ENCODE measurements at regions not wholly inside any gene's neighbourhood (a gene's known extent, or its start where the extent isn't known, plus 50 kb on each side); places are given as distances from the start of the nearest gene placed in this dataset.

DNA sequence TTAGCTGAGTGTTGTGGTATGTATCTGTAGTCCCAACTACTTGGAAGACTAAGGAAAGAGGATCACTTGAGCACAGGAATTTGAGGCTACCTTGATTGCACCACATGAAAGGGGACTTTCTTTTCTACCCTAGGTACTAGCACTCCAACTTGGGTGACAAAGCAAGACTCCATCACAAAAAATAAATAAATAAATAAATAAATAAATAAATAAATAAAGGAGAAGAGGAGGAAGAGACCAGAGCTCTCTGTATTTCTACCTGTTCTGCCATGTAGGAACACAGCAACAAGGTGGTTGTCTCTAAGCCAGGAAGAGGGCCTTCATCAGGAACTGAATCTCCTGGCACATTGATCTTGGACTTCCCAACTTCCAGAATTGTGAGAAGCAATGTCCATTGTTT lies 118.6 kb downstream of the HMHB1 start:
- no peak overlapping the region for H3K27ac ChIP-seq
- no peaks in the 10 kb centered on the region for H3K27me3 ChIP-seq
- no peak for DNase-seq (ENCODE audit: low spot score)
- H3K36me3 ChIP-seq, result no peaks in the 10 kb centered on the region
- H3K4me3 ChIP-seq, result no peak overlapping the region
- TF ChIP-seq CTCF (IDR thresholded peaks at IDR 0.05), result no peak
- H3K4me1 ChIP-seq, result no peaks in the 10 kb centered on the region
- peaks cover 5 to 17% of the 10 kb centered on the region in 2 donors for H3K9me3 ChIP-seq

- no peaks in the 10 kb centered on the region for H3K4me1 ChIP-seq
- peaks cover 5 to 24% of the 10 kb centered on the region in 2 donors for H3K9me3 ChIP-seq
- H3K27ac ChIP-seq, result peak overlapping the region in 1 of 2 donors; percentile 8
- no peaks in the 10 kb centered on the region for H3K36me3 ChIP-seq
- TF ChIP-seq CTCF (IDR thresholded peaks at IDR 0.05), result no peak
- H3K27me3 ChIP-seq, result no peaks in the 10 kb centered on the region
- DNase-seq (ENCODE audit: low spot score), result no peak
- no peak overlapping the region for H3K4me3 ChIP-seq
Measured at GRCh38 chr5:143931476-143931875, 119.5 kb downstream of the HMHB1 start.

- no peaks in the 10 kb centered on the region for H3K27me3 ChIP-seq
- H3K9me3 ChIP-seq, result peaks cover 5 to 24% of the 10 kb centered on the region in 2 donors
- H3K27ac ChIP-seq, result peak overlapping the region in 1 of 2 donors; percentile 8
- no peaks in the 10 kb centered on the region for H3K4me1 ChIP-seq
- no peak for TF ChIP-seq CTCF (IDR thresholded peaks at IDR 0.05)
- no peaks in the 10 kb centered on the region for H3K36me3 ChIP-seq
- DNase-seq (ENCODE audit: low spot score), result no peak
- no peak overlapping the region for H3K4me3 ChIP-seq
Measured at GRCh38 chr5:143931986-143932385, 120.0 kb downstream of the HMHB1 start.

DNA sequence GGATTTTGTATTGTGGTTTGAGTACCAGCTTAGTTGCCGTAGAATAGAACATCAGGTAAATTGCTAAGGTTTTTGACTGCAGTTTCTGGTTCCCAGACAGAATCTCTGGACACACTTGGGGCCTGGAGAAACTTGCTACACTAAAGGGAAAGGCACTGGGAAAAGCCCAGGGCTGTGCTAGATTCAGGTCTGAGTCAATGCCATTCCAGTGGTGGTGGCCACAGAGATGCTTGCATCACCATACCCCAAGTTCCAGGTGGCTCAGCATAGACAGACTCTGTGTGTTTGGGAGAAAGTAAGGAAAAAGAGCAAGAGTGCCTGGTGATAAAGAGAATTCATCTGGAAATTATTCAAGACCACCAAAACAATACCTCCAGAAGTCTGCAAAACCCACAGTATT lies 120.6 kb downstream of the HMHB1 start:
- Histone ChIP-seq H3K27me3 (no peaks in the 10 kb centered on the region), H3K4me1 (no peaks in the 10 kb centered on the region), H3K27ac (no peak overlapping the region), H3K4me3 (no peak overlapping the region), H3K9me3 (peaks cover 5 to 24% of the 10 kb centered on the region in 2 donors), H3K36me3 (no peaks in the 10 kb centered on the region)
- TF ChIP-seq CTCF (IDR thresholded peaks at IDR 0.05), result no peak
- DNase-seq (ENCODE audit: low spot score), result no peak

GRCh38 chr5:143933451-143933850 lies 121.5 kb downstream of the HMHB1 start:
- Histone ChIP-seq H3K4me3 (no peak overlapping the region), H3K4me1 (no peaks in the 10 kb centered on the region), H3K36me3 (no peaks in the 10 kb centered on the region), H3K27me3 (no peaks in the 10 kb centered on the region), H3K9me3 (peaks cover 5 to 24% of the 10 kb centered on the region in 2 donors), H3K27ac (no peak overlapping the region)
- no peak for DNase-seq (ENCODE audit: low spot score)
- no peak for TF ChIP-seq CTCF (IDR thresholded peaks at IDR 0.05)

- no peaks in the 10 kb centered on the region for H3K36me3 ChIP-seq
- DNase-seq (ENCODE audit: low spot score), result no peak
- H3K4me1 ChIP-seq, result no peaks in the 10 kb centered on the region
- no peak for TF ChIP-seq CTCF (IDR thresholded peaks at IDR 0.05)
- H3K27me3 ChIP-seq, result no peaks in the 10 kb centered on the region
- no peak overlapping the region for H3K4me3 ChIP-seq
- H3K9me3 ChIP-seq, result peaks cover 5 to 24% of the 10 kb centered on the region in 2 donors
- no peak overlapping the region for H3K27ac ChIP-seq
Measured at GRCh38 chr5:143934821-143935220, 122.9 kb downstream of the HMHB1 start.
